Esophagus mucosa (tissue), 1 donor: ENCODE measurements at regions not wholly inside any gene's neighbourhood (a gene's known extent, or its start where the extent isn't known, plus 50 kb on each side); places are given as distances from the start of the nearest gene placed in this dataset.
"Not testable (repeated sequence)": the region's sequence is repeated elsewhere in the genome, so short reads cannot be mapped to it uniquely, and the experiment has no call there.

Experiments used
- ATAC-seq: fragments of 200-7000 bp; cut with Tn5 transposase; one replicate; pipeline ENCODE4 v1.9.1; 2020
- donor health status: DM: yes; HTN: yes; CAD: no.

DNA sequence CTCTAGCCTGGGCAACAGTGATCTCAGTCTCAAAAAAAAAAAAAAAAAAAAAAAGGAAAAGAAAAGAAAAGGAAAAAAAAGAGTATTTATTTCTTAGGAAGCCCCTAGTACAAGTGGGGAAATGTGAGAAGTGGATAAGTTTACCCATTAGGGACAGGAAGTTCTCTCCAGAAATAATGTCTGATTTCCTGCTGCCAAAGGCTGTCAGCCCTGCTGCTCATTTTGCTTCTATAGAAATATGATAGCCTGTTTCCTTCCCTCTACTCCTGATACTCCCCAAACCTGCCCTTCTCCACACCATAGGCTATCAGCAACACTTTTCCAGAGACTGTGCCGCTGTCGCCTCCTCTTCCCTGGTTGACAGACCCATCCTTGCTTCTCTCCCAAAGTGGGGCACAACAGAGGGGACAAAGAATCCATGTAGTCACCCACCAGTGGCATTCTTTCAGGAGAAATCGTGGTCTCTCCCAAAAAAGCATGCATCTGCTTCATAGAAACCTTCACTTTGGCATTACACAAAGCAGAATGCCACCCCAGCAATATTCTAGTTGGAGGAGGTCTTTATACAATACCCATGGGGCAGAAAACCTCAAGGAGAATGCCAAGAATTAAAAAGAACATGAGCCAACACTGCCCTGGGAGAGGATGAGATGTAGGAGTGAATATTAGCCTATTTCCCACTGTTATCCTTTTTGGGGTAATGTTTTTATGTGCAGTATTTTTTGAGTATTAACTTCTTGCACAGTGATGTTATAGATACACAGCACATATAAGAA, 166.3 kb upstream of the NR5A2 start:
- no peak for ATAC-seq

DNA sequence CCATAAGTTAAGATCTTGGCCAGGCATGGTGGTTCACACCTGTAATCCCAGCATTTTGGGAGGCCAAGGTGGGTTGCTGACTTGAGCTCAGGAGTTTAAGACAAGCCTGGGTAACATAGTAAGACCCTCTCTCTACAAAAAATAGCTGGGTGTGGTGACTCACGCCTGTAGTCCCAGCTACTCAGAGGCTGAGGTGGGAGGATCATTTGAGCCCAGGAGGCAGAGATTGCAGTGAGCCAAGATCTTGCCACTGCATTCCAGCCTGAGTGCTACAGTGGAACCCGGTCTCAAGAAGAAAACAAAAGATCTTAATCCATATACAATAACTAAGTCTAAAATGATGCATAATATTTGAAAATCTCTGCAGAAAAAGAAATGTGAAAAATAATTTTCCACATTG, 165.5 kb upstream of the NR5A2 start:
- ATAC-seq, result no peak

DNA sequence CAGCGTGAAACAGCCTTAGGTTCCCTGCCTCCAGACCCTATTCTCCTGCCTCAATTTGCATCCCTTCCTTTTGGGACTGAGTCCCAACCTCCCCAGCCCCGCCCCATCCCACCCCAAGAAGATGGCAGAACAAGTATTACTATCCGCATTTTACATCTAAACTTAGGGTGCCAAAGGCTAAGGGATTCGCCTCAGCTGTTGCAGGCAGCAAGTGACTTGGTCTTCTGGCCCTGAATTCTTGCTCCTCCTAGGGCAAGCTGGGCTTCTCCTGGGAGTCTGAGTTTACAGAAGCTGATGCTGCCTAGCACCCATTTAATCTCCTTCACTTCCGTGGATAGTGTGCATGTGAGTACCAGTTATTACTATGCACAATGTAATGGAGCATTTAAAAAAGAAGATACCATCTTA, 161.3 kb upstream of the NR5A2 start:
- ATAC-seq, result no peak

DNA sequence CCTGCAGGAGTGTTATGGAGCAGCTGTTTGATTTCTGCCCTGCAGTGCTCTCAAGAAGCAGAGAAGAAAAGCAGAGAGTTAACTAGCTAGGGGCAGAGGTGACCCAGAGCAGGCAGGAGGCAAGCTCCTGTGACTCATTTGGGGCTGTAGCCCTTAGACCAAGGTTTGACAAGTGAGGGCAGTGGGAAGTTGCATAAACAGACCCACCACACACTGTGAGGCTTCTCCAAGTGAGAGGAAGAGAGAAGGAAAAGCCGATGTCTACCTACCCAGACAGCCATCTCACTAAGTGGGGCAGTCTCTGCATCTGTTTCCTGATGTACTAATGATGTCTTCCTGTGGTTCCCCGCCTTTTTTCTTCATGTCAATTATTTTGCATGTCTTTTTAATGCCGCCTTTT, 159.9 kb upstream of the NR5A2 start:
- ATAC-seq, result no peak

DNA sequence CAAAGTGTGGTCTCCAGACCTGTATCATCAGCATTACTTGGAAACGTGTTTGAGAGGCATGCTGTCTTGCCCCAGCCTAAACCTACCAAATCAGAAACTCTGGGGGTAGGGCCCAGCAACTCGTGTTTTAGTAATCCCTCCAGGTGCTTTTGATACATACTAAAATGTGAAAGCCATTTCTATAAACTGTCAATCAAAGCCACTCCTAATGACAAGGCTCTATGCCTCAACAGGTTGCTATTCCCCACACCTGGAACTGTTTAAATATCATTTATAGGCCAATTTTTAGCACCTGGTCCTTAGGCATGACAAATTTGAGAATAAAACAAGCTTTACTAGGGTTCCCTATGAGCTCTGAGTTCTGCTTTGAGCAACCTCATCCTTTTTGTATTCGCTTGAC, 158.7 kb upstream of the NR5A2 start:
- ATAC-seq, result no peak

DNA sequence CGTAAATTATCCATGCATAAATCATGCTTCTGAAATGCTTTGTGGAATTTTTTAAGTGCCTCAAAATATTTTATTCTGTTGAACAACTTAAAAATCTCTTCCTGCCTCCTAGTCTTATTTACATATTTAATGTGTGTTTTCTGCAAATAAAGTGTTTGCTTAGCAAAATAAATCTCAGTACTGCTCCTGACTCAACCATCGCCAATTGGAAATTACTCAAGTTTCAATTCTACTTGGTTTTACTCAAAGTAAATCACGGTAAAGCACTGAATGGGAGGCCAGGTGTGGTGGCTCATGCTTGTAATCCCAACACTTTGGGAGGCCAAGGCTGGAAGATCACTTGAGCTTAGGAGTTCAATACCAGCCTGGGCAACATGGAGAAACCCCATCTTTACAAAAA, 152.2 kb upstream of the NR5A2 start:
- no peak for ATAC-seq

DNA sequence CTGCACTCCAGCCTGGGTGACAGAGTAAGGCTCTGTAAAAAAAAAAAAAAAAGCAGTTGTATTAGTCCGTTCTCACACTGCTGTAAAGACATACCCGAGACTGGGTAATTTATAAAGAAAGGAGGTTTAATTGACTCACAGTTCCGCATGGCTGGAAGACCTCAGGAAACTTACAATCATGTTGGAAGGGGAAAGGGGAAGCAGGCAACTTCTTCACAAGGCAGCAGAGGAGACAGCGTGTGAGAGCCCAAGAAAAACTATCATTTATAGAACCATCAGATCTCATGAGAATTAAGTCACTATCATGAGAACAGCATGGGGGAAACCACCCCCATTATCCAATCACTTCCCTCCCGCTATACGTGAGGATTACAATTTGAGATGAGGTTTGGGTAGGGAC, 151.7 kb upstream of the NR5A2 start:
- ATAC-seq, result no peak

DNA sequence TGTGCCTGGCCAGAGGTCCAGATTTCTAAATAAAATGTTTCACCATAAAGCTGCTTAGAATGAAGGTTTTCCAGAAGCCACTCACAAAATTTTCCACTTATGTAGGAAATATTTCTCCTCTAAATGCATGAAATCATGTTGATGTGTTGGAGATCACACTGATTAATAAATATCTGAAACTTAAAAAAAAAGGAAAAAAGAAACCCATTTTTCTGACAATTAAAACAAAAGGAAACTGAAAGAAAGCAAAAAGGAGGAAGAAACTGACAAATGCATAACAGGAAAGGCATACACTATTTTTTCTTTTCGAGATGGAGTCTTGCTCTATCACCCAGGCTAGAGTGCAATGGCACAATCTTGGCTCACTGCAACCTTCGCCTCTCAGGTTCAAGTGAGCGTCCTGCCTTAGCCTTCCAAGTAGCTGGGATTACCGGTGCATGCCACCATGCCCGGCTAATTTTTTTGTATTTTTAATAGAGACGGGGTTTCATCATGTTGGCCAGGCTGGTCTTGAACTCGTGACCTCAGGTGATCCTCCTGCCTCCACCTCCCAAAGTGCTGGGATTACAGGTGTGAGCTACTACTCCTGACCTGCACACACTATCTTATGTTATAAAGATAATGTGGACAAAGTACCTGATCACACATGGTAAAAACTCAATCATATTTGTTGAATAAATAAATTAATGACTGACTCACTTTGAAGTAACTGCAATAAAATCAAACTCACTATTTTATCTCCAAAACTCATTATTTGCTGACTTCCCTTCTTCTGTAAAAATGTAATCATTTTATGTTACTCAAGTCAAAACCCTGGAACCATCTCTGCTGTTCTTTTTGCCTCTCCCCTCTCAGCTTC, 149.8 kb upstream of the NR5A2 start:
- no peak for ATAC-seq

DNA sequence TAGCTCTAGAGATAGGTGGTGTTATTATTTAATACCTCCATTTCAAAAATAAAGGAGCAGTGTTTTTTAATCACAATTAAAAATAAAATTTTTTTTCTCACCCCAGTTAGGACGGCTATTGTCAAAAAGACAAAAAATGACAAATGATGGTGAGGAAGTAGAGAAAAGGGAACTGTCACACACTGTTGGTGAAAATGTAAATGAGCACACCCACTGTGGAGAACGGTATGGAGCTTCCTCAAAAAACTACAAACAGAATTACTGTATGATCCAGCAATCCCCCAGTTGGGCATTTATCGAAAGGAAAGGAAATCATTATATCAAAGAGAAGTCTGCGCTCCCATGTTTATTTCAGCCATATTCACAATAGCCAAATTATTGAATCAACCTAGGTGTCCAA, 148.7 kb upstream of the NR5A2 start:
- no peak for ATAC-seq

DNA sequence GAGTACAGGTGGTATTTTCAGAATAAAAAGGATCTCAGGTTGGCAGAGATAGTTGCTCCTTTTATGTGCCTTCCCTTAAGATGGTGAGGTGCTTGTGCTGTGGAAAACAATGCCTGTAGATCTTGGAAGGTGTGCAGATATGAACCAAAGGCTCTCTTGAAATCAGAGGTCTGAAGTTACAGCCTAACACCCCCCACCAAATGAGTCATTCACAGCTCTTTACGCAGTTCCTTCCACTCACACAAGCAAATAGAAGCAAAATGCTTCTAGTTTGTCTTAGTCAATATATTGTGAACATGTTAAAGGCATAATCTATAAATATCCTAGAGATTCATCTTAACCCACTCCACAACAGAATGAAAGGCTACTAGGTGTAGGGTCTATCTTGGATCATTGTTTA, 128.9 kb upstream of the NR5A2 start:
- ATAC-seq, result no peak

DNA sequence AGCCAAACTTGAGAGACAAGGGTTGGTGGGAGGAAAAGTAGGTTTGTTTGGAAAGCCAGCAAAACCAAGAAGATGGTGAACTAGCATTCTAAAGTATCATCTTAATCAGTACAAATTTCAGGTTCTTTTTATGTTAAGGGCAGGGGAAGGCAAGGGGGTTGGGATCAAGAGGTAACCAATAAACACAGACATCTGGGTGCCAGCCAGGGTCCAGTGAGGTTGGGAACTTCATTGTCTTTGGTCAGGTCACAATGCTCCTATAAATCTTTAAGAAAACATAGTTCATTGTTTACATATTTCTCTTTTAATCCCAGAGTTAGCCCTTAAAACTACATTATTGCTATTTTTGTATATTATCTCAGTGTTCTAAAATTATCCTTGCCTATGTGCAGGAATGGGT, 126.2 kb upstream of the NR5A2 start:
- ATAC-seq, result no peak

DNA sequence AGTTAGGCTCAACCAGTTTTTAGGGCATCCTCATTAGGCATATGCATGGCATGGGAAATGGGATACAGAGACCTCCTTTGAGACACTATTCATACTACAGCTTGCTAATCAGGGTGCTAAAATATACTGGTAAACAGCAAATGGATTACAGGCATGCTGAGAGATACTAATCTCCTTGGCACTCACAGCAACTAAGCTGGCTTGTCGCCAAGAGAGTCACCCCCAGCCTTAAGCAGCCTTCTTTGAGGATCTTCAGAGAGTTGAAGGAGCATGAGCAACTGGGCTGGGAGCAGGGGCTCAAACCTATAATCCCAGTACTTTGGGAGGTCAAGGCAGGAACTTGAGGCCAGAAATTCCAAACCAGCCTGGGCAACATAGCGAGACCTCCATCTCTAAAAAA, 120.1 kb upstream of the NR5A2 start:
- ATAC-seq, result no peak

DNA sequence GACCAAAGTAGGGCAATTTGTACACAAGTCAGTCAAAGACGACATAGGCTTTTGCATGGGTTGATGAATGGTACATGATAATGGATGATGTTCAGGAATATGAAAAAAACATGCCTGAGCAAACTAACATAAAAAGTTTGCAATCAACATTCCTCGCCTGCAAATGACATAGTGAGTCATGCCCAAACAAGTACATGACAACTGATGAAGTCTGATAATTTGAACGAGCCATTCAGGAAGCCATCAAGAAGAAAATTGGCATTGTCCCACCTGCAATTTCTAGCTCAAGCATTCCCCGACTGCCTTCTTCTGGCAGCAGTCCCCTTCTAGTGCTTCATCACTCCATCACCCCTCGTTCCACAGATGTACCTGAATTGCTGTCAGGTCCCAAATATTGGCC, 118.4 kb upstream of the NR5A2 start:
- ATAC-seq, result no peak

DNA sequence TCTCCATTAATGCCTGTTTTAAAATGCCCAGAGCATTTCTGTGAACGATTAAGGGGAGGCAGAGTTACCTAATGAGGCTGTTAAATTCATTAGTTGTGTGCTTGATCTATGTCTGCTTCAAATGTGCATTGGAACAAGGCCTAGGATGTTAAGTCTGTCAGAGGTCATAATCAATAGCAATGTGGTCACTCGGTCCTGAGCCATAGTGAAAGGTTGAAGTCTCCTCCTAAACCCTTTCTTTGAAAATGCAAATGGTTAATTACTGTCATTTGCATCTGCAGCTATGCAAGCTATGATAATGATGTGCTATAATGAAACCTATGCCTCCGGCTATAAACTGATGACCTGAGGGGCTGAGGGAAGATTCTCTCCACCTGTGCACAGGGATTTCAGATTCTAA, 114.2 kb upstream of the NR5A2 start:
- no peak for ATAC-seq

DNA sequence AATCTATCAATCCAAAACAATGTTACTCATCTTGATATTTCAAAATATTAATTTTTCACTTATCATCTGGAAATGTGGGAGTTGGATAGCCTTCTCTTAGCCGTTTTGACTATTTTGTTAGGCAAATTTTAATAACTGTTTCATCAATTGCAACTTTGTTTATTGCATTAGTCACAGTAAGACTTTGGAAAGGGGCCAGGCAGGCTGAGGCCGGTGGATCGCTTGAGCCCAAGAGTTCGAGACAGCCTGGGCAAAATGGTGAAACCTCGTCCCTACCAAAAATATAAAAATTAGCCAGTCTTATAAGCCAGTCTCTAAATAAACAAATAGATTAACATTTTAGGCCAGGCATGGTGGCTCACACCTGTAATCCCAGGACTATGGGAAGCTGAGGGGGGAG, 113.0 kb upstream of the NR5A2 start:
- ATAC-seq, result no peak

DNA sequence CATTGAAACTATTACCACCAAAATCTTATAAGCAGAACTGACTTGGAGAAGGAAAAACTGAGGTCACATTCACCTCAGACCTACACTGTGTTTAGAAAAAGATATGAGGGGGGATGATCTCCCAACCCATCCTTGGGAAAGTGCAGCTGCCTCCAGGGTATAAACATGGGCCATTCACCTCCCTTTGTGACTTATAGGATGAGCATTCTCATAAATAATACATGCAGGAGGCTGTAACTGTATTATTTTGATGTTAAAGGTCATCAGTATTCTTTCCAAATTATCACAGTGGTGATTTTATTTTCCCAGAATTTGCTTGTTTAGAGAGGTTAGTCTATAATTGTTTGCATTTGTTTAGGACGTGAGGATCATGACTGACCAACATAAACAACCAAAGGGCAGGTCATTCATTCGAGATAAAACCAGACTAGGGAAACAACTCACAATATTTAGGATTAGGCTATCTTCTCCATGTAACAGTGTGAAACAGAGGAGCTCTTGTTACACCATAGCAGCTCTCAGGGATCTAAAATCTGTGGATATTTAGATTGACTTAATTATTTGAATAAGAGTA, 109.2 kb upstream of the NR5A2 start:
- ATAC-seq, result no peak

DNA sequence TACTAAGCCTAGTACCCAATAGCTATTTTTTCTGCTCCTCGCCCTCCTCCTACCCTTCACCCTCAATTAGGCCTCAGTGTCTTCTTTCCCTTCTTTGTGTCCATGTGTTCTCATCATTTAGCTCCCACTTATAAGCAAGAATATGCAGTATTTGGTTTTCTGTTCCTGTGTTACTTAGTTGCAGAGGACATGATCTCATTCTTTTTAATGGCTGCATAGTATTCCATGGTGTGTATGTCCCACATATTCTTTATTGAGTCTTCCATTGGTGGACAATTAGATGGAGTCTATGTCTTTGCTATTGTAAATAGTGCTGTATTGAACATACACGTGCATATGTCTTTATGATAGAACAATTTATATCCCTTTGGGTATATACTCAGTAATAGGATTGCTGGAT, 106.9 kb upstream of the NR5A2 start:
- ATAC-seq, result no peak

DNA sequence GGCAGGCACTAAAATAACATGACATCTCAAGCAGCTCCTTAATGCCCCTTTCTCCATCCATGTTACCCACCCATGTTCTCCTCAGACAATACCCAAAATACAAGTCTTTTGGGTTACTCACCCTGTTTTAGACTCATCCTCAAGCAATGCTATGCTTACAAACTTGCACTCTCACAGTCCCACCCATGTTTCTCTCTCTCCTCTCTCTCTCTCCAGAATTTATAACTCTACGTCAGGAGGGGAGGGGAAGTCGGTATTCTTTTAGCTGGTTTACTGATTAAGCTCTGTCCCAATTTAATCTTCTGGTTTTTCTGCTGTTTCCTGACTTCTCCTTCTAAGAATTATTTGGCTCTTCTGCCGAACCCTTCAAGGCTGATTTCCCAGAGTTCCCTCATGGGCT, 98.0 kb upstream of the NR5A2 start:
- ATAC-seq, result no peak

DNA sequence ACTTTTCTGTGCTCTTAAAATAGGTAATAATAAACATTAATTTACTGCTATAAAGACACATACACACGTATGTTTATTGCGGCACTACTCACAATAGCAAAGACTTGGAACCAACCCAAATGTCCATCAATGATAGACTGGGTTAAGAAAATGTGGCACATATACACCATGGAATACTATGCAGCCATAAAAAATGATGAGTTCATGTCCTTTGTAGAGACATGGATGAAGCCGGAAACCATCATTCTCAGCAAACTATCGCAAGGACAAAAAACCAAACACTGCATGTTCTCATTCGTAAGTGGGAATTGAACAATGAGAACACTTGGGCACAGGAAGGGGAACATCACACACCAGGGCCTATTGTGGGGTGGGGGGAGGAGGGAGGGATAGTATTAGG, 97.4 kb upstream of the NR5A2 start:
- ATAC-seq, result not testable (repeated sequence)

DNA sequence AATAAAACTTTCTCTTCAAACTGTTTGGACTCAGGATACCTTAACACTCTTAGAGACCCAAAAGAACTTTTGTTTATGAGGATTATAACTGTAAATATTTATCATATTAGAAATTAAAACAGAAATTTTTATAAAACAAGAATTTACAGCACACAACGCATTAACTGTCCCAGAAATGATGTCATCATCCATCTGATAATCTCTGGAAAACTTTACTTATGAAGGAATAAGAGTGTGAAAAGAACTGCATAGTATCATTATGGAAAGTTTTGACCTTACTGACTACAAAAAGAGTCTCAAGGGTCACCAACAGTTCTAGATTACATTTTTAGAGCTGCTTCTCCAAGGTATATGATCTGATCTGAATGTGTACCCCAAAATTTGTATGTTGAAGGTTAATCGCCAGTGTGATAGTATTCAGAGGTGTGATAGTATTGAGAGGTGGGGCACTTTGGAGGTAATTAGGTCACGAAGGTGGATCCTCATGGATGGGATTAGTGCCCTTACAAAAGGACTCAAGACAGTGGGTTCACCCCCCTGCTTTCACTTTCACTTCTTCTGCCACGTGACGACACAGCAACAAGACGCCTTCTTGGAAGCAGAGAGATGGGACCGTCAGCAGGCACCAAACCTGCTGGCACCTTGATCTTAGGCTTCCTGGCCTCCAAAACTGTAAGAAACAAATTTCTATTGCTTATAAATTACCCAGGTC, 95.7 kb upstream of the NR5A2 start:
- no peak for ATAC-seq

DNA sequence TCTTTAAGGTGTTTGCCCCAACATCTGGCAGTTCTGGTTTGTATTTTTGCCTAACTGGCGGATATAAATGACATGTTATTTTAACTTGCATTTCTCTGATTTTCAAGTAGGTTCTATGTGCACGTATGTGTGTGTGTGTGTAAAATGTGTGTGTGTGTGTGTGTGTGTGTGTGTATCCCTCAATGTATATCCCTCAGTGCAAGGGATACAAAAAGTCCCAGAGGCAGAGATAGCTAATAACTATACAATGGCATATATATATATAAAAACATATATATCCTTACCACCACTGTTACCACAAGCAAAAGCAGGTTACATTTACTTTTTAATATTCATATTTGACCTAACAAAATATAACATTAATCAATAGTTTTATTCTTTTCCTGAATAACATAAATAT, 95.0 kb upstream of the NR5A2 start:
- no peak for ATAC-seq

DNA sequence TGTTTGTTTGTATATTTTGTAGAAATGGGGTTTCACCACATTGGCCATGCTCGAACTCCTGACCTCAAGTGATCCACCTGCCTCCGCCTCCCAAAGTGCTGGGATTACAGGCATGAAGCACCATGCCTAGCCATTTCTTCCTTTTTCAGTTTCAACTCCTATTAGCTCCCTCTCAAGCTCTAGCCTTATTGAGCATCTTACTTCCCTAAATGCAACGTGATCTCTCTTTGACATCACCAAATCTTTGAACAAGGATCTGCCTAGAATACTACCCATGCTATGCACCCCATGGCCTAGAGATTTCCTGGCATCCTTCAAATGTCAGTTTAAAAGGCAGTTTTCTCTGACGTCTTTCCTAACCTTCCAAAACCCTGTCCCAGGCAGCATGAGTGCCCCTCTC, 91.1 kb upstream of the NR5A2 start:
- no peak for ATAC-seq

DNA sequence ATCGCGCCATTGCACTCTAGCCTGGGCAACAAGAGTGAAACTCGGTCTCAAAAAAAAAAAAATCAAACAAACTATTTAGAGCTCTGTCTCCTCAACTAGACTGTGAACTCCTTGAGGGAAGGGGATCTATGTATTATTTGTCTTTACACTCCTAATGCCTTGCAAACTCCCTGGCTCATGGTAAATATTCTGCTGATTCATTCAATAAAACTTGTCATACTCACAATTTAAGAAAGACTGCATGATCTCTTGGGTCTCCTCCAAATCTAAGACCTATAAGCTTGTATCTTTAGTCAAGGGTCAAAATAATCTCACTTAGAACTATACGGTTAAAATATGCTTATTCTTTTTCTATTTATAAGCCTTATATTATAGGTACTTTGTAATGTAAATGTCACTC, 90.3 kb upstream of the NR5A2 start:
- ATAC-seq, result no peak
